Medulla oblongata (tissue), 1 donor: ENCODE measurements at regions not wholly inside any gene's neighbourhood (a gene's known extent, or its start where the extent isn't known, plus 50 kb on each side); places are given as distances from the start of the nearest gene placed in this dataset.

ENCODE experiments used
- DNase-seq: peaks from one replicate; pipeline ENCODE4 v3.0.0-alpha.2; 2015; ENCODE audit errors: extremely low spot score

DNA sequence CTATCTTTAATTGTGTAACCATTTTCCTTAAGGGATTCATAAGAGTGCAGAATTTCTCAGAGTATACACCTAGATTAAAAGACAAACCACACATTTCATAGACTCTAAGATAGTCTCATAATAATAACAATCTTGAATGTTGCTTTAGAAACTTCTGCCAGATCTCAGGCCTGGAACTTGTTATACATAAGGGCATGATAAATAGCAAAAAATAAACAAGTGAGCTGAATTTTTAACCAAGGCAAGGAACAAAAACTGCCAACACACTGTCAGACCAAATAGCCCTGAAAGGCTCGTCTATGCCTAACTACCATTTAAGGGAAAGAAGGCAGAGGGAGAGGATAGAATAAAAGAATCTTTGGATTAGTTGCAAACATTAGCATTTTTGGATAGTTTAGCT lies 65.8 kb upstream of the SEMA3C start:
- DNase-seq: peak; percentile 6

DNA sequence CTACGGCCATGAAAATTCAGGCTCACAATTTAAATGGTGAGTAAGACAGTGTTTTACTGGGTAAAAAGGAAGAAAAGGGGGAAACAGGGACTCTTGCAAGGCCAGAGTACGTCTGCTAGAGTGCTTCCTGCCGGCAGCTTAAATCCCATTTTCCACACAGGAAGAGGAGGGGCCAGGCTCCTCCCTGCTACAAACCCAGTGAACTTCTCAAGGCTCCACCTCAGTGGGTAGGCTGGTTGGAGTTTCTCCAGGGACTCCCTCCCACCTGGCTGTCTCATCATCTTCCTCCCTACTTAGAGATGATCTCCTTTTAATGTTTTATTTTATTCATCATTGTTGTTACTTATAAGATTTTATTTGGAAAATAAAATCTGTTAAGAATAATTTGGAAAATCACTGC lies 62.6 kb upstream of the SEMA3C start:
- no peak for DNase-seq

DNA sequence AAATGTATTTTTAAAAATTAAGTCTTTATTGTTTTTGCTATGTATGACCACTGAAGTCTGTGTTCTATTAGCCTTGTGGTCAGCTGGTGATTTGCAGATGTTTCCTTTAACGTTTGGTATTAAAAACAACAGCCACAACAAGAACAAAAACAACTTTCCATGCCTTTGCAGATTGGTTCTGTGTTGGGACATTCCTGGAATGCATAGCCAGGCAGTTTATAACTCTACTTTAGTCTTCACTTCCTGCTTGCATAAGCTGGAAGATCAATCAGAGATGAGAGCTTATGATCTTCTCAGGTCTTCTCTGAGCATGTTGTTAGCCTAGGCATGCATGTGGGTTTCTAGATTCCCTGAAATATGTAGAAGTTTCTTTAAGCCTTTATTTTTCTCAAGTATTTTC lies 58.9 kb upstream of the SEMA3C start:
- no peak for DNase-seq

DNA sequence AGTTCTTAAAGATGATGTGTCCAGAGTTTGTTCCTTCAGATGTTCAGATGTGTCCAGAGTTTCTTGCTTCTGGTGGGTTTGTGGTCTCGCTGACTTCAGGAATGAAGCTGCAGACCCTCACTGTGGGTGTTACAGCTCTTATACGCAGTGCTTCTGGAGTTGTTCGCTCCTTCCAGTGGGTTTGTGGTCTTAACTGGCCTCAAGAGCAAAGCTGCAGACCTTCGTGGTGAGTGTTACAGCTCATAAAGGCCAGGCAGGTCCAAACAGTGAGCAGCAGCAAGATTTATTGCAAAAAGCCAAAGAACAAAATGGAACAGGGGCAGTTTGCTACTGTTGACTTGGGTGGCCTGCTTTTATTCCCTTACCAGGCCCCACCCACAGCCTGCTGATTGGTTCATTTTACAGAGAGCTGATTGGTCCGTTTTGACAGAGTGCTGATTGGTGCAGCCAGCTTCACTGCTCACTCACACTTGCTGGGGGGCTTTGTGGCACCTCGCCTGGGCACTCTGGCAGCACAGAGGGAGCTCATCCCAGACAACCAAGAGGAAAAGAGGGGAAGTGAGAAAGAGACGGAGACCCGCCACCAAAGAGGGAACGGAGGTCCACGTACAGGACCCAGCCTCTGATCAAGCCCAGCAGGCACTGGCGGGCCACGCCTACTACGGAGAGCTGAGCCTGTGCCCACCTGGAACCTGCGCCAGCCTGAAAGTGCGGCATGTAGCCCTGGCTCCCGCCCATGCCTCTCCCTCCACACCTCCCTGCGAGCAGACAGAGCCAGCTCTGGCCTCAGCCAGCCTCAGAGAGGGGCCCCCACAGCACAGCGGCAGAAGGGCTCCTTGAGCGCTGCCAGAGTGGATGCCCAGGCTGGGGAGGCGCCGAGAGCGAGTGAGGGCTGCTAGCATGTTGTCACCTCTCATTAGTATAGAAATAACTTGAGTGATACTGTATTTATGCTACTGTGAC lies 55.8 kb upstream of the SEMA3C start:
- no peak for DNase-seq

DNA sequence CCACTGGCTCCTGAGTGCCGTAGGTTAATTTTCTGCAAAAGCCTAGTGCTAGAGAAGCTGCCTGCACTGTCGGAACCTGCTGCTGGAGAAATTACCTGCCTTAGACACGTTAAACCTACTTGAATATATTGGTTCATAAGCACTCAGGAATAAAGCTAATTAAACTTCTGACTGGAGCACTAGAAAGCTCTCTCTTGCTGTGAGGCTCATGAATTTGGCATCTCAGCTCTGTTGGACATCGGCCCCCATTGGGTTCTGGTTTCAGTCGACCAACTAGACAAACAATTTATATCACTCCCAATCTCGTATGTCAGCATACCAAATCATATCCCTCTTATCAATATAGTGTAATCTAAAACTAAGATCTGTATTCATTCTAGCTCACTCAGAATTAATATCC lies 52.4 kb upstream of the SEMA3C start:
- no peak for DNase-seq
